Keratinocyte (primary cell): ENCODE measurements at regions not wholly inside any gene's neighbourhood (a gene's known extent, or its start where the extent isn't known, plus 50 kb on each side); places are given as distances from the start of the nearest gene placed in this dataset.

ENCODE experiments used
- DNase-seq: peaks from one replicate; pipeline ENCODE4 v3.0.0-alpha.2; 2011; ENCODE audit warnings: low read depth, missing footprints, low spot score
- FAIRE-seq: peaks from 2 replicates; lab custom pipeline; 2011; peaks lifted over from hg19 to GRCh38; lab: Jason Lieb, UNC
- H2AFZ ChIP-seq: 2 replicates; pipeline ENCODE4 v1.6.0; 2012; ENCODE audit warnings: low read length, control low read depth, inconsistent platforms; ENCODE audit not compliant: control insufficient read depth
- H3K27ac ChIP-seq: 2 replicates; pipeline ENCODE4 v1.5.1; 2011; ENCODE audit warnings: low read length; ENCODE audit not compliant: control insufficient read depth, insufficient read depth
- H3K27me3 ChIP-seq: 3 replicates; pipeline ENCODE4 v1.6.0; 2011; ENCODE audit warnings: low read length; ENCODE audit not compliant: control insufficient read depth, insufficient read depth; ENCODE audit errors: extremely low read depth
- H3K36me3 ChIP-seq, 2 experiments: 2 replicates in 1 of 2; 3 replicates in 1 of 2; pipeline ENCODE4 v1.5.1; 2011; ENCODE audit warnings: low read length in 2 of 2, mild to moderate bottlenecking in 1 of 2; ENCODE audit not compliant: control insufficient read depth in 2 of 2, insufficient read depth in 2 of 2; ENCODE audit errors: extremely low read depth in 1 of 2
- H3K4me1 ChIP-seq: 3 replicates; pipeline ENCODE4 v1.5.1; 2011; ENCODE audit warnings: low read length; ENCODE audit not compliant: control insufficient read depth, insufficient read depth; ENCODE audit errors: extremely low read depth
- H3K4me2 ChIP-seq: 3 replicates; pipeline ENCODE4 v1.6.0; 2011; ENCODE audit warnings: low read depth, low read length; ENCODE audit not compliant: control insufficient read depth, insufficient read depth; ENCODE audit errors: extremely low read depth
- H3K4me3 ChIP-seq, 3 experiments: fragments of 200-600 bp in 1 of 3; sonication (generic) in 1 of 3; 2 replicates in 2 of 3; 3 replicates in 1 of 3; pipeline ENCODE4 v1.5.1; 2011 to 2016; ENCODE audit warnings: low read length in 3 of 3, mild to moderate bottlenecking in 3 of 3, control low read depth in 2 of 3, inconsistent platforms in 1 of 3, low read depth in 1 of 3, mixed read lengths in 1 of 3, mixed run types in 1 of 3, moderate library complexity in 1 of 3; ENCODE audit not compliant: control insufficient read depth in 2 of 3, insufficient read depth in 2 of 3; ENCODE audit errors: extremely low read depth in 1 of 3
- H3K79me2 ChIP-seq: 2 replicates; pipeline ENCODE4 v1.6.0; 2012; ENCODE audit warnings: low read length; ENCODE audit not compliant: control insufficient read depth, insufficient read depth
- H3K9ac ChIP-seq: 3 replicates; pipeline ENCODE4 v1.6.0; 2011; ENCODE audit warnings: low read length; ENCODE audit not compliant: control insufficient read depth, insufficient read depth; ENCODE audit errors: extremely low read depth
- H3K9me1 ChIP-seq: 3 replicates; pipeline ENCODE4 v1.6.0; 2011; ENCODE audit warnings: low read length; ENCODE audit not compliant: control insufficient read depth, insufficient read depth; ENCODE audit errors: extremely low read depth
- H3K9me3 ChIP-seq: 2 replicates; pipeline ENCODE4 v1.5.1; 2012; ENCODE audit warnings: low read depth, low read length; ENCODE audit not compliant: control insufficient read depth
- H4K20me1 ChIP-seq: 3 replicates; pipeline ENCODE4 v1.6.0; 2011; ENCODE audit warnings: low read length; ENCODE audit not compliant: control insufficient read depth, insufficient read depth; ENCODE audit errors: extremely low read depth
- EZH2 ChIP-seq: IDR thresholded peaks from one replicate; pipeline ENCODE4 v1.6.1; 2012; ENCODE audit warnings: inconsistent platforms, mild to moderate bottlenecking, low read length, moderate library complexity
- dilution Hi-C: fragments of 300-500 bp; cut with MboI; formaldehyde crosslinking; loops from one replicate; pipeline ENCODE4 v1.7.0; 2020; ENCODE audit warnings: low sequenced_read_pairs; ENCODE audit not compliant: extremely low pct_ligation_motif_present
- TF ChIP-seq, protein P1 (sequence below), 3 experiments: IDR thresholded peaks in 1 of 3; conservative IDR thresholded peaks in 1 of 3; optimal IDR thresholded peaks in 1 of 3; 2 replicates in 2 of 3; 3 replicates in 1 of 3; pipeline versions ENCODE3 to v1.5.1; 2011; ENCODE audit warnings: low read length in 3 of 3, mild to moderate bottlenecking in 3 of 3, moderate library complexity in 2 of 3, control low read depth in 1 of 3, inconsistent platforms in 1 of 3; ENCODE audit not compliant: insufficient read depth in 2 of 3; ENCODE audit errors: extremely low read depth in 1 of 3

DNA sequence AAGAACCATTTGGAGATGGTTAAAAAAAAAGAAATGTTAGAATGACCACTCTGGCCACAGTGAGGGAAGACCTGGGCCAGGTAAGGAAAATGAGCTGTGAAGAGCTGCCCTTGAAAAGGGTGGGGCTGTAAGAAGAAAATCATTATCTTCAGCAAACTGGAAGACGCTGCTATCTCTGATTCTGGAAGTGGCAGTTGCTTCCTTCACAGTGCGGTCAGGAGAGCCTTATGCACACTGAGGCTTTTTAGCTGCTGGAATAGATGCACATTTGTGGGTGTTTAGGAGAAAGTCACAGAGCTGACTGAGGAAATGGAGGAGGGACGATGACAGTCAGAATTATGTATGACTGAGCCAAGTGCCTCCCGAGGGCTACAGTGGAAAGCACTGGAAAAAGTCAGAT, 91.6 kb downstream of the TBX19 start:
- Histone ChIP-seq H3K4me2 (no peak overlapping the region), H3K9me3 (no peaks in the 10 kb centered on the region), H3K4me1 (no peaks in the 10 kb centered on the region), H3K36me3 (no peaks in the 10 kb centered on the region), H3K9me1 (no peaks in the 10 kb centered on the region), H3K27ac (no peak overlapping the region), H3K4me3 (no peak overlapping the region), H2AFZ (no peak overlapping the region), H3K27me3 (peaks cover 4% of the 10 kb centered on the region), H3K9ac (no peak overlapping the region), H3K79me2 (no peaks in the 10 kb centered on the region), H4K20me1 (no peaks in the 10 kb centered on the region)
- TF ChIP-seq EZH2 = no peak
- TF ChIP-seq, protein P1, sequence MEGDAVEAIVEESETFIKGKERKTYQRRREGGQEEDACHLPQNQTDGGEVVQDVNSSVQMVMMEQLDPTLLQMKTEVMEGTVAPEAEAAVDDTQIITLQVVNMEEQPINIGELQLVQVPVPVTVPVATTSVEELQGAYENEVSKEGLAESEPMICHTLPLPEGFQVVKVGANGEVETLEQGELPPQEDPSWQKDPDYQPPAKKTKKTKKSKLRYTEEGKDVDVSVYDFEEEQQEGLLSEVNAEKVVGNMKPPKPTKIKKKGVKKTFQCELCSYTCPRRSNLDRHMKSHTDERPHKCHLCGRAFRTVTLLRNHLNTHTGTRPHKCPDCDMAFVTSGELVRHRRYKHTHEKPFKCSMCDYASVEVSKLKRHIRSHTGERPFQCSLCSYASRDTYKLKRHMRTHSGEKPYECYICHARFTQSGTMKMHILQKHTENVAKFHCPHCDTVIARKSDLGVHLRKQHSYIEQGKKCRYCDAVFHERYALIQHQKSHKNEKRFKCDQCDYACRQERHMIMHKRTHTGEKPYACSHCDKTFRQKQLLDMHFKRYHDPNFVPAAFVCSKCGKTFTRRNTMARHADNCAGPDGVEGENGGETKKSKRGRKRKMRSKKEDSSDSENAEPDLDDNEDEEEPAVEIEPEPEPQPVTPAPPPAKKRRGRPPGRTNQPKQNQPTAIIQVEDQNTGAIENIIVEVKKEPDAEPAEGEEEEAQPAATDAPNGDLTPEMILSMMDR (optimal IDR thresholded peaks at IDR 0.05 in 1 of 3, IDR thresholded peaks at IDR 0.05 in 1 of 3, conservative IDR thresholded peaks at IDR 0.05 in 1 of 3; ENCODE audit: extremely low read depth in 1 of 3, insufficient read depth in 2 of 3, low read length in 3 of 3) = no peak
- FAIRE-seq = no peak
- dilution Hi-C loops = no loop called here
- no peak for DNase-seq

DNA sequence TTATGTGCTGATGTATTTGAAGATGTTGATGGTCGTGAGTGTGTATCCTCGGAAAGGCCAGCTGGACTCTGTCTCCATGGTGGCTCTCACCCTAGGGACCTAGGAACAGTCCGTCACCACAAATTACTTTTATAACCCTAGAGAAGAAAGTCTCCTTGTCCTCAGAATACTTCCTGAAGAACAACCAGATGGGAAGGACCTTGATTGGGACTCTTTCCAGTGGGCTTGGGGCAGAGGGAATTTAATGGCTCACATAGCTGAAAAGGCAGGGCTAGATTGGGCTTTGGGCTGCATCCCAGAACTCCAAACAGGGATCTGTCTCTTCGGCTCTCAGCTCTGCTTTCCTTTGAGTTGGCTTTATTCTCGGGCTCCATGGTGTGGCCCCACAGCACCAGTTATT, 90.8 kb downstream of the TBX19 start:
- Histone ChIP-seq H3K9ac (no peak overlapping the region), H3K4me2 (no peak overlapping the region), H3K79me2 (no peaks in the 10 kb centered on the region), H4K20me1 (no peaks in the 10 kb centered on the region), H3K4me3 (no peak overlapping the region), H3K27ac (no peak overlapping the region), H3K27me3 (peaks cover 4% of the 10 kb centered on the region), H3K36me3 (no peaks in the 10 kb centered on the region), H3K4me1 (no peaks in the 10 kb centered on the region), H2AFZ (no peak overlapping the region), H3K9me1 (no peaks in the 10 kb centered on the region), H3K9me3 (no peaks in the 10 kb centered on the region)
- no peak for FAIRE-seq
- dilution Hi-C loops = no loop called here
- no peak for TF ChIP-seq EZH2
- TF ChIP-seq, protein P1 (optimal IDR thresholded peaks at IDR 0.05 in 1 of 3, IDR thresholded peaks at IDR 0.05 in 1 of 3, conservative IDR thresholded peaks at IDR 0.05 in 1 of 3; ENCODE audit: extremely low read depth in 1 of 3, insufficient read depth in 2 of 3, low read length in 3 of 3) = no peak
- no peak for DNase-seq
